SK-N-SH treated with all-trans-retinoic acid at 6 μM for 48 hours (cell line): ENCODE measurements at regions not wholly inside any gene's neighbourhood (a gene's known extent, or its start where the extent isn't known, plus 50 kb on each side); places are given as distances from the start of the nearest gene placed in this dataset.

ENCODE experiments used
- ATAC-seq: fragments of 200-7000 bp; cut with Tn5 transposase; 3 replicates; pipeline ENCODE4 v1.9.1; 2020; ENCODE audit warnings: mild to moderate bottlenecking, moderate library complexity
- ARNTL ChIP-seq: fragments of 450-650 bp; formaldehyde crosslinking; IDR thresholded peaks from 2 replicates; pipeline ENCODE4 v1.5.0; 2020; ENCODE audit warnings: low read depth, mild to moderate bottlenecking, moderate library complexity, borderline replicate concordance
- BACH2 ChIP-seq: fragments of 250-450 bp; sonication (Bioruptor Pico); IDR thresholded peaks from 2 replicates; pipeline ENCODE4 v1.9.0; 2021; ENCODE audit warnings: mild to moderate bottlenecking, borderline replicate concordance
- CREB5 ChIP-seq: fragments of 250-450 bp; sonication (Bioruptor Pico); IDR thresholded peaks from 2 replicates; pipeline ENCODE4 v1.5.1; 2020; ENCODE audit warnings: low read depth, mild to moderate bottlenecking, moderate library complexity
- CSDC2 ChIP-seq: fragments of 250-450 bp; sonication (Bioruptor Pico); IDR thresholded peaks from 2 replicates; pipeline ENCODE4 v1.5.0; 2020; ENCODE audit warnings: mild to moderate bottlenecking, moderate library complexity
- GLIS3 ChIP-seq: fragments of 250-450 bp; sonication (Bioruptor Pico); IDR thresholded peaks from 2 replicates; pipeline ENCODE4 v1.5.0; 2020; ENCODE audit warnings: mild to moderate bottlenecking, moderate library complexity
- ISL1 ChIP-seq: fragments of 250-450 bp; sonication (Bioruptor Pico); IDR thresholded peaks from 2 replicates; pipeline ENCODE4 v2.1.2; 2022; ENCODE audit warnings: mild to moderate bottlenecking, moderate library complexity
- OSR1 ChIP-seq: fragments of 250-450 bp; sonication (Bioruptor Pico); IDR thresholded peaks from 2 replicates; pipeline ENCODE4 v1.8.0; 2022; ENCODE audit warnings: moderate library complexity, mild to moderate bottlenecking, inconsistent platforms
- PATZ1 ChIP-seq: fragments of 250-450 bp; sonication (Bioruptor Pico); IDR thresholded peaks from 2 replicates; pipeline ENCODE4 v1.8.0; 2020; ENCODE audit warnings: mild to moderate bottlenecking, moderate library complexity, borderline replicate concordance
- PPARA ChIP-seq: fragments of 250-450 bp; sonication (Bioruptor Pico); IDR thresholded peaks from 2 replicates; pipeline ENCODE4 v1.5.0; 2020; ENCODE audit warnings: mild to moderate bottlenecking, borderline replicate concordance
- RARB ChIP-seq: fragments of 250-450 bp; sonication (Bioruptor Pico); IDR thresholded peaks from 2 replicates; pipeline ENCODE4 v1.8.0; 2021; ENCODE audit warnings: mild to moderate bottlenecking, moderate library complexity
- TCF4 ChIP-seq: fragments of 250-450 bp; sonication (Bioruptor Pico); IDR thresholded peaks from 2 replicates; pipeline ENCODE4 v1.8.0; 2021; ENCODE audit warnings: mild to moderate bottlenecking, moderate library complexity, borderline replicate concordance
- TOX ChIP-seq: fragments of 250-450 bp; sonication (Bioruptor Pico); IDR thresholded peaks from 2 replicates; pipeline ENCODE4 v1.8.0; 2021; ENCODE audit warnings: mild to moderate bottlenecking, moderate library complexity, borderline replicate concordance
- ZC3H10 ChIP-seq: fragments of 250-450 bp; sonication (Bioruptor Pico); IDR thresholded peaks from 2 replicates; pipeline ENCODE4 v1.5.1; 2021; ENCODE audit warnings: mild to moderate bottlenecking, moderate library complexity
- ZFP3 ChIP-seq: fragments of 250-450 bp; sonication (Bioruptor Pico); IDR thresholded peaks from 2 replicates; pipeline ENCODE4 v1.5.0; 2020; ENCODE audit warnings: mild to moderate bottlenecking, moderate library complexity
- ZFP30 ChIP-seq: fragments of 450-650 bp; formaldehyde crosslinking; IDR thresholded peaks from 2 replicates; pipeline ENCODE4 v1.5.0; 2022; ENCODE audit warnings: mild to moderate bottlenecking, moderate library complexity
- ZNF565 ChIP-seq: fragments of 450-650 bp; formaldehyde crosslinking; conservative IDR thresholded peaks from 2 replicates; pipeline ENCODE4 v1.5.0; 2020; ENCODE audit warnings: low read depth, mild to moderate bottlenecking, moderate library complexity
- ZNF70 ChIP-seq: fragments of 450-650 bp; formaldehyde crosslinking; IDR thresholded peaks from 2 replicates; pipeline ENCODE4 v1.5.0; 2020; ENCODE audit warnings: mild to moderate bottlenecking, moderate library complexity
- ZNF8 ChIP-seq: fragments of 450-650 bp; formaldehyde crosslinking; IDR thresholded peaks from 2 replicates; pipeline ENCODE4 v1.5.0; 2020; ENCODE audit warnings: mild to moderate bottlenecking, moderate library complexity
- TF ChIP-seq, protein P1 (sequence below): fragments of 250-450 bp; sonication (Bioruptor Pico); IDR thresholded peaks from 2 replicates; pipeline ENCODE4 v1.5.0; 2020; ENCODE audit warnings: mild to moderate bottlenecking, moderate library complexity
- TF ChIP-seq, protein P2 (sequence below): fragments of 250-450 bp; sonication (Bioruptor Pico); IDR thresholded peaks from 2 replicates; pipeline ENCODE4 v1.8.0; 2021; ENCODE audit warnings: low read depth, mild to moderate bottlenecking, moderate library complexity, borderline replicate concordance
- TF ChIP-seq, protein P3 (sequence below): fragments of 250-450 bp; sonication (Bioruptor Pico); IDR thresholded peaks from 2 replicates; pipeline ENCODE4 v1.5.1; 2021; ENCODE audit warnings: mild to moderate bottlenecking, moderate library complexity

- no peak for TF ChIP-seq RARB (CRISPR knock-in tag)
- TF ChIP-seq ISL1 = no peak
- no peak for TF ChIP-seq ZFP30
- no peak for TF ChIP-seq ZNF8 (CRISPR knock-in tag)
- no peak for TF ChIP-seq PPARA (CRISPR knock-in tag)
- no peak for TF ChIP-seq CSDC2 (CRISPR knock-in tag)
- TF ChIP-seq TOX = no peak
- no peak for TF ChIP-seq BACH2
- no peak for TF ChIP-seq ZC3H10 (CRISPR knock-in tag)
- TF ChIP-seq, protein P1, sequence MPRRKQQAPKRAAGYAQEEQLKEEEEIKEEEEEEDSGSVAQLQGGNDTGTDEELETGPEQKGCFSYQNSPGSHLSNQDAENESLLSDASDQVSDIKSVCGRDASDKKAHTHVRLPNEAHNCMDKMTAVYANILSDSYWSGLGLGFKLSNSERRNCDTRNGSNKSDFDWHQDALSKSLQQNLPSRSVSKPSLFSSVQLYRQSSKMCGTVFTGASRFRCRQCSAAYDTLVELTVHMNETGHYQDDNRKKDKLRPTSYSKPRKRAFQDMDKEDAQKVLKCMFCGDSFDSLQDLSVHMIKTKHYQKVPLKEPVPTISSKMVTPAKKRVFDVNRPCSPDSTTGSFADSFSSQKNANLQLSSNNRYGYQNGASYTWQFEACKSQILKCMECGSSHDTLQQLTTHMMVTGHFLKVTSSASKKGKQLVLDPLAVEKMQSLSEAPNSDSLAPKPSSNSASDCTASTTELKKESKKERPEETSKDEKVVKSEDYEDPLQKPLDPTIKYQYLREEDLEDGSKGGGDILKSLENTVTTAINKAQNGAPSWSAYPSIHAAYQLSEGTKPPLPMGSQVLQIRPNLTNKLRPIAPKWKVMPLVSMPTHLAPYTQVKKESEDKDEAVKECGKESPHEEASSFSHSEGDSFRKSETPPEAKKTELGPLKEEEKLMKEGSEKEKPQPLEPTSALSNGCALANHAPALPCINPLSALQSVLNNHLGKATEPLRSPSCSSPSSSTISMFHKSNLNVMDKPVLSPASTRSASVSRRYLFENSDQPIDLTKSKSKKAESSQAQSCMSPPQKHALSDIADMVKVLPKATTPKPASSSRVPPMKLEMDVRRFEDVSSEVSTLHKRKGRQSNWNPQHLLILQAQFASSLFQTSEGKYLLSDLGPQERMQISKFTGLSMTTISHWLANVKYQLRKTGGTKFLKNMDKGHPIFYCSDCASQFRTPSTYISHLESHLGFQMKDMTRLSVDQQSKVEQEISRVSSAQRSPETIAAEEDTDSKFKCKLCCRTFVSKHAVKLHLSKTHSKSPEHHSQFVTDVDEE = no peak
- TF ChIP-seq, protein P2, sequence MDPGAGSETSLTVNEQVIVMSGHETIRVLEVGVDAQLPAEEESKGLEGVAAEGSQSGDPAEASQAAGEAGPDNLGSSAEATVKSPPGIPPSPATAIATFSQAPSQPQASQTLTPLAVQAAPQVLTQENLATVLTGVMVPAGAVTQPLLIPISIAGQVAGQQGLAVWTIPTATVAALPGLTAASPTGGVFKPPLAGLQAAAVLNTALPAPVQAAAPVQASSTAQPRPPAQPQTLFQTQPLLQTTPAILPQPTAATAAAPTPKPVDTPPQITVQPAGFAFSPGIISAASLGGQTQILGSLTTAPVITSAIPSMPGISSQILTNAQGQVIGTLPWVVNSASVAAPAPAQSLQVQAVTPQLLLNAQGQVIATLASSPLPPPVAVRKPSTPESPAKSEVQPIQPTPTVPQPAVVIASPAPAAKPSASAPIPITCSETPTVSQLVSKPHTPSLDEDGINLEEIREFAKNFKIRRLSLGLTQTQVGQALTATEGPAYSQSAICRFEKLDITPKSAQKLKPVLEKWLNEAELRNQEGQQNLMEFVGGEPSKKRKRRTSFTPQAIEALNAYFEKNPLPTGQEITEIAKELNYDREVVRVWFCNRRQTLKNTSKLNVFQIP (CRISPR knock-in tag) = no peak
- no peak for TF ChIP-seq ZNF565 (CRISPR knock-in tag)
- TF ChIP-seq ZNF70 = no peak
- TF ChIP-seq, protein P3, sequence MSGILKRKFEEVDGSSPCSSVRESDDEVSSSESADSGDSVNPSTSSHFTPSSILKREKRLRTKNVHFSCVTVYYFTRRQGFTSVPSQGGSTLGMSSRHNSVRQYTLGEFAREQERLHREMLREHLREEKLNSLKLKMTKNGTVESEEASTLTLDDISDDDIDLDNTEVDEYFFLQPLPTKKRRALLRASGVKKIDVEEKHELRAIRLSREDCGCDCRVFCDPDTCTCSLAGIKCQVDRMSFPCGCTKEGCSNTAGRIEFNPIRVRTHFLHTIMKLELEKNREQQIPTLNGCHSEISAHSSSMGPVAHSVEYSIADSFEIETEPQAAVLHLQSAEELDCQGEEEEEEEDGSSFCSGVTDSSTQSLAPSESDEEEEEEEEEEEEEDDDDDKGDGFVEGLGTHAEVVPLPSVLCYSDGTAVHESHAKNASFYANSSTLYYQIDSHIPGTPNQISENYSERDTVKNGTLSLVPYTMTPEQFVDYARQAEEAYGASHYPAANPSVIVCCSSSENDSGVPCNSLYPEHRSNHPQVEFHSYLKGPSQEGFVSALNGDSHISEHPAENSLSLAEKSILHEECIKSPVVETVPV (CRISPR knock-in tag) = no peak
- no peak for TF ChIP-seq PATZ1 (CRISPR knock-in tag)
- TF ChIP-seq TCF4 = no peak
- TF ChIP-seq ZFP3 (CRISPR knock-in tag) = no peak
- TF ChIP-seq GLIS3 (CRISPR knock-in tag) = no peak
- no peak for TF ChIP-seq CREB5 (CRISPR knock-in tag)
- no peak for TF ChIP-seq OSR1
- no peak for ATAC-seq
Measured at GRCh38 chr7:22952306-22953015, 61.5 kb downstream of the HYCC1 start.

DNA sequence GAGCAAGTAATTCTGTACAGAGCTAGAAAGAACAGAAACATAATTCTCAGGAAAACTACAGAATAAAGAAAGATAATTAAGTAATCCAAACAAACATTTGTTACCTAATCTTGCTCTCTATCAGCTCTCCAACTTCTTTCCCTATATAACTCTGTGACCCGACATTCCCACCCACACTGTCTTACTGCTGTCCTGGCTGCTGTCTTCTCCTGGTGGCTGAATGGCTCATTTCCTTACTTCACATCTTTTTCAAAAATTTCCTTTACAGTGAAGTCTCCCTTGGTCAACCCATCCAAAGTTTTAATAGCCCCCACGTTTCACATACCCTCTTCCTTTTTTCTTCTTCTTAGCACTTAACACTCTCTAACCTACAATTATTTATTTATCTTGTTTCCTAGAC, 64.0 kb downstream of the HYCC1 start:
- no peak for ATAC-seq
- TF ChIP-seq, protein P3 (CRISPR knock-in tag) = no peak
- TF ChIP-seq ARNTL = no peak
- TF ChIP-seq, protein P1 = no peak
- no peak for TF ChIP-seq TOX
- no peak for TF ChIP-seq BACH2
- TF ChIP-seq, protein P2 (CRISPR knock-in tag) = no peak
- no peak for TF ChIP-seq OSR1
- no peak for TF ChIP-seq ZNF70
- TF ChIP-seq ZNF565 (CRISPR knock-in tag) = no peak
- TF ChIP-seq ZC3H10 (CRISPR knock-in tag) = no peak
- TF ChIP-seq ZNF8 (CRISPR knock-in tag) = no peak
- TF ChIP-seq PATZ1 (CRISPR knock-in tag) = no peak
- TF ChIP-seq PPARA (CRISPR knock-in tag) = no peak
